ENCODE measurements at regions not wholly inside any gene's neighbourhood (a gene's known extent, or its start where the extent isn't known, plus 50 kb on each side); places are given as distances from the start of the nearest gene placed in this dataset.
"Not testable (repeated sequence)": the region's sequence is repeated elsewhere in the genome, so short reads cannot be mapped to it uniquely, and the experiment has no call there.

DNA sequence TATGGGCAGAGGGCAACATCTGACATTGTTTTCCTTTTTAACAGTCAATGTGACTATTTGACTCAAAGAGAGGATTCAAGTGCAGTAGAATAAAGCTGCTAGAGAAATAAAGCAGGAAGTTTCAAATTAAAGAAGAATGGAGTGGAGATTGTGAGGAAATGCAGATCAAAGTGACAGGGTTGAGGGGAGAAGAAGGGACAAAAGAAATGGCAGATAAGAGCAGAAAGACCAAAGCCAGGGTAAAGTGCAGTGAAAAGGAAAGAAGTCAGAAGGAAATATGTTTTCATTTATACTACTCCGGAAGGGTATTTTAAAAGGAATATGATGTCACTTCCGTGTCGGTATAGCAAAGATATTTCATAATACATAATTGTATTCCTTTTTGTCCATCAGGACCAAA, 297.5 kb upstream of the CRIM1 start:
- ATAC-seq (no peak), DNase-seq (no peak)

GRCh38 chr2:36052819-36053218, 302.8 kb upstream of the CRIM1 start:
- DNase-seq (no peak), ATAC-seq (no peak)

GRCh38 chr2:36044411-36044810, 311.2 kb upstream of the CRIM1 start:
- ATAC-seq: no peak
- DNase-seq: no peak

DNA sequence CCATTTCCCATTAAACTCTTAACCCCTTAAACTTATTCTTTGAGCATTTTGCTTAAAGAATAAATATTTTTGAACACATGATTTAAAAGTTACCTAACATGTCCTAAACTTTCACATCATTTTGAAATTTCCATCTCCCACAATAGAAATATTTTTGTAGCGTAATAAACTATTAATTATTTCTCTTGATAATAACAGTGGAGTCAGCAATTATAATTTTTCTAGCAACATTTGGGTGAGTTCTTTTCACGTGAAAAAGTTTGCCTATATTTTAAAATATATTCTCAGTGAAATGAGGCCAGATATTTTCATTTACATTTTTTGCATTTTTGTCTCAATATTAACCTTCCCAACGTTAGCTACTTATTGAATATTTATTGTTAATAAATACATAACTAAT, 320.4 kb upstream of the CRIM1 start:
- no peak for DNase-seq
- ATAC-seq: no peak

- ATAC-seq: no peak
- DNase-seq: no peak
Observed at GRCh38 chr2:36032046-36032445, 323.5 kb upstream of the CRIM1 start.

- DNase-seq (no peak), ATAC-seq (no peak)
Observed at GRCh38 chr2:36031471-36031870, 324.1 kb upstream of the CRIM1 start.

DNA sequence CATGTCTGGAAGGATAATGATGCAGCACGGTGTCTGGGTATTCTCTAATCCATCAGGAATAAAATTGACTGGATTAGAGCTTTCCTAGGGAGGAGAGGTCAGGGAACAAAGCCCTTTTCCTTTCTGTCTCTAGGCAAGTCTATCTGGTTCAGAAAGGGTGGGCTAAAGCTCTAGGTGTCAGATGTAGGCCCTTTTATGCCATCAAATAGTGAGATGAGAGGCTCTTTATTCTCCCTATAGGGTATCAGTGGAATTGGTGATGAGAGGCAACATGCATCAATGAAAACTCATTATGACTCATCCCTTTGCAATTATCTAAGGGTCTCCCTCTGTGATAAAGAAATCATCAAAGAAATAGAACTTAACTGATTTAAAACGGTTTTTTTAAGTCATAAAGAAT, 328.0 kb upstream of the CRIM1 start:
- ATAC-seq (no peak), DNase-seq (no peak)

DNA sequence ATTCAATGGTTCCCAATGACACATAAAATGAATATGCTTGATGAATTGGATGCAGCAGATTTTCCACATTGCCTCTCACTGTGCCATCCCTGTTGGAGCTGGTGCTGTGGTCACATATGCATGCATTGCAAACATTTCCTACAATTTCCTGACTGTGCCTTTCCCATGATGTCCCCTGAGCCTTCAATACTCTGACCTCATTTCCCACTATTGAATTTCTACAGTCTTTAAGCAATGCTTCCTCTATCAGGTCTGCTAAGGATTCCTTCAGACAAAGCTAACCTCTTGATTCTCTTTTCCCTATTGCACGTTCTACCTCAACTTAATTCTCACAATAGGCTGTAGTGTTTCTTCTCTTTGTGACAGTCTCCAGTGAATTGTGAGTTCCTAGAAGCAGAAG, 342.5 kb upstream of the CRIM1 start:
- no peak for ATAC-seq
- no peak for DNase-seq

DNA sequence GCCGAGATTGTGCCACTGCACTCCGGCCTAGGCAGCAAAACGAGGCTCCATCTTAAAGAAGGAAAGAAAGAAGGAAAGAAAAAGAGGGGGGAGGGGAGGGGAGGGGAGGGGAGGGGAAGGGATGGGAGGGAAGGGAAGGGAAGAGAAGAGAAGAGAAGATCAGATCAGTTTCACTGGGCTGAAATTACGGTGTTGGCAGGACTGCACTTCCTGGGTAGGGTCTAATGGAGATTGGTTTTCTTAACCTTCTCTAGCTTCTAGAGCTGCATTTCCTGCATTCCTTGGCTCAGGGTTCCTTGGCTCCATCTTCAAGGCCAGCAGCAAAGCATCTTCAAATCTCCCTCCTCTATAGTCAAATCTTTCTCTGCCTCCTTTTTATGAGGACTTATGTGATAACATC, 349.1 kb upstream of the CRIM1 start:
- ATAC-seq: no peak

GRCh38 chr2:36002941-36003340, 352.6 kb upstream of the CRIM1 start:
- no peak for ATAC-seq
- no peak for DNase-seq

More for the DNA sequence above, 349.1 kb upstream of the CRIM1 start:
- DNase-seq: no peak

- ATAC-seq (peak; percentile 88), DNase-seq (no peak)
Observed at GRCh38 chr2:35997488-35997887, 358.1 kb upstream of the CRIM1 start.

DNA sequence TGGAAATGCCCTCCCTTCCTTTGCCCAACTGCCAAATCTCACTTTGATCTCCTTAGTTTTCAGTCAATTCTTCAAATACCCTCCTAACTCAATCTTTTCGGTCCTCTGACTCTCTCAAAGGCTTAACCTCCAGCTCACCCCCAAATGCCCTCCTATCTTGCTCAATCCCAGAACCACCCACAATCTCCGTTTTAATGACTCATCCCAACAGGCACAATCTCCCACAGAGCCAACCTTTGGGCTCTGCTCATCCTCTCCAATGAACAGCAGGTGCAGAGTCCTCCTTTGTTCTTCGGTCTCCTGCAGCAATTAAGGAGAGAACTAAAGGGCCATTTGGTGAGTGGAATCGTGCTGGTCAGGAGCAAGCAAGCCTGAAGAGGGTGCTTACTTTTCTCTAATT, 366.1 kb upstream of the CRIM1 start:
- DNase-seq: no peak
- ATAC-seq: no peak

DNA sequence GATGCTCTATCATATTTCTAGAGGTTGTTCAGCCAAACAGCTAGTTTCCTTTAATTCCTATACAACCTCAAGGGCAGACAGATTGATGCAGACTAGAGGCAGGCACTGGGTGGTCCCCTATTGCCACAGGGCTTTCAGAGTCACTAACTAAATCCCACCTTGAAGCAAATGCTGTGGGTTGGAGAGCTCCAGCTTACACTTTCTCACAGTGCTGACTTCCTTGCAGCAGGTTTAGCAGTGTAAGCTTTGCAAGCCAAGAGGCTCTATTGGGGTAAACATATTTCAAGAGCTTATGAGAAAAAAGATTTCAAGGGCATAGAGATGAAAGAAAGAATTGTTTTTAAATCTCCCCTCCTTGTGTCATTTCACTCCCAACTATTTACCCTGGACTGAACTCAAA, 366.5 kb upstream of the CRIM1 start:
- DNase-seq (no peak), ATAC-seq (no peak)

GRCh38 chr2:35986871-35987270, 368.7 kb upstream of the CRIM1 start:
- ATAC-seq (peak; percentile 28), DNase-seq (no peak)

GRCh38 chr2:35978218-35978617, 377.4 kb upstream of the CRIM1 start:
- peak; percentile 55 for ATAC-seq
- no peak for DNase-seq

DNA sequence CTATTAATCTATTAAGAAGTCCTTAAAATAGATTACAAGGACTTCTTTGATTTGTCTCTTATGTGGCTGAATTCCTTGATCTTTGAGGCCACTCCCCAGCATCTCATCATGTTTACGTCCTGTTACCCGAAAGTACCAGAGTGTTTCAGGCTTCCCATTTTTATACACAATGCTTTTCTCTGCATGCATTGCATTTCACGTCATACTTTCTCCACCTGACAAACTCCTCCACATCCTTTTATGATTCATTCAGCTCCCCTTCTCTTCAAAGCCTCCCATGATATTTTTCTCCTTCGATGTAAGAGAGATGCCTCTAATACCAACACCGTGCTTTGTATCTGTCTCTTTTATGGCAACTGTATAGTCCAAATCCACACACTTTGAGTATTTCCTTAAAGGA, 379.0 kb upstream of the CRIM1 start:
- DNase-seq (no peak), ATAC-seq (no peak)

- no peak for ATAC-seq
- no peak for DNase-seq
Observed at GRCh38 chr2:35973737-35974132, 381.8 kb upstream of the CRIM1 start.

- ATAC-seq (peak; percentile 69), DNase-seq (no peak)
Observed at GRCh38 chr2:35973132-35973736, 382.3 kb upstream of the CRIM1 start.

- no peak for ATAC-seq
- DNase-seq: no peak
Observed at GRCh38 chr2:35963824-35964223, 391.8 kb upstream of the CRIM1 start.

DNA sequence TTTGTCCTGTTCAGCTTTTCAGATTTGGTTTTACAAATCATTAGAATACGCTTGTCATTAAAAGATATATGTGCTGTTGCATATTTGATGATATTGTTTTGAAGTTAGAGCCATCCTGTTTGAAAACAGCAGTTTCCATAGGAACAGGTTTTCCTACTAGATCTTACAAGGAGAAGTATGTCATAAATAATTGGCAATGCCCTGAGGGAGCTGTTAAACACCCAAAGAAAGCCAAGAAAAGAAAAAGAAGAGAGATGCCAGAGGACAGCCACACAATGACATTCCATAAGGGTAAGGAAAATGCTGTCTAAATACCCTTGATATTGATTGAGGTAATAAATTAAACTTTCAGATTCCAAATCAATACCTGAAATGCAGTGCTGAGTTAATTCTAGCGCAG, 392.2 kb upstream of the CRIM1 start:
- no peak for DNase-seq
- ATAC-seq: no peak

DNA sequence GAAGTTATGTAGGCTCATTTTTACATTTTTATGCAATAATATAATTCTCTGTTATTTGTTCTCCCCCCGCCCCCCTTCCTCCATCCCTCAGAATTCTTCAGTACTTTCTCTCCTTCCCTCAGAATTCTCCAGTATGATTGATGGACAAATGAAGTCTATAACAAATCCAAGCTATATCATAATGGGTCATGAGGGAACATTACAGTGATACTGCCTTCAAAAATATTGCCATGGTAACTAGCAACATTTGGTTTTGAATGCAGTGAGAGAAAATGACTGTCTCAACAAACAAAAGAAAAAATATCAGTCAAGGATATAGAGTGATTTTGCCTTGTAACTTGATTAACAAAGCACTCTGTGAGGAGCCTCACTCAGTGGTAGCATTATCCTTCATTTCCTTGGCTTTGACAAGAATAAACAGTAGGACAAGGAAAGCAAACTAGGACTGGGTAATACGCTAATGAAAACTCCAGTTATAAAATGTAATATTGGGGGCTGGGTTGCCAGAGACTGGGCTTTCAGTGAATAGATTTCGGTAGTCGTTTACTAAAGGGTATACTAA, 392.9 kb upstream of the CRIM1 start:
- no peak for DNase-seq
- no peak for ATAC-seq

DNA sequence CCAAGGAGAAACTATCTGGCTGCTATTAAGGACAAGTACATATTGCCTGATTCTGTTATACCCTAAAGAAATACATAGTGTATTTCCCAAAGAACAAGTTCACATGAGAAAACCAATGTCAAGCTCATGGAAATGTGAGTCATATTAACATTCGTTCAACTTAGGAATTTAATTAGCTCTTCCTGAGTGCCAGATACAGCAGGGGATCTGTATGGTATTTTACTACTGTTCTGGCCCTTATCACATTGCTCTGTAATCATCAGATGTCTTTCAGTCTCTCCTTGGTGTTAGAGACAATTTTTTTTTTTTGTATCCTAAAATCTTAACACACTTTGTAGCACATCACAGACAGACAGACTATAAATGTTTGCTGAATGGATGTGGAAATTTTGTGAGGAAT, 395.0 kb upstream of the CRIM1 start:
- DNase-seq (no peak), ATAC-seq (no peak)

- not testable (repeated sequence) for DNase-seq, ATAC-seq
Observed at GRCh38 chr2:35957053-35957452, 398.5 kb upstream of the CRIM1 start.

GRCh38 chr2:35946478-35946877, 409.1 kb upstream of the CRIM1 start:
- no peak for DNase-seq
- ATAC-seq: no peak

DNA sequence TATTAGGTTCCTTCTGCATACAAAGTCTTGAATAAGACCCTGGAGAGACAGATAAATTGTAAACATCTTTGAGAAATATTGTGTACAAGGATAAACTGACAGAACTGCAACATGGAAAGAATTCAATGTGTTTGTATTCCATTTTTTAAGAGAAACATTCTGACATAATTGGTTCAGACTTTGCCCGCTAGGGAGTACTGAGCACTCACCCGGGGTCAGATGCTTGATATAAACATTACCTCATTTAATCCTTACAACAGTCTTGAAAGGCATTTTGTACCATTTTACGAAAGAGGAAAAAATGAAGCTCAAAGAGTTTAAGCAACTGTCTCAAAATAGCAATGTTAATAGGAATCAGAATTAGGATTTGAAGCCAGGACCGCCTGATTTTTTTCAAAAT, 416.7 kb upstream of the CRIM1 start:
- no peak for ATAC-seq
- no peak for DNase-seq
